GM20000 (cell line): ENCODE measurements at regions not wholly inside any gene's neighbourhood (a gene's known extent, or its start where the extent isn't known, plus 50 kb on each side); places are given as distances from the start of the nearest gene placed in this dataset.

Experiments
- DNase-seq: peaks from one replicate; pipeline ENCODE4 v3.0.0; 2012; ENCODE audit warnings: low spot score
- TF ChIP-seq, protein P1 (sequence below): IDR thresholded peaks from 2 replicates; pipeline ENCODE4 v1.5.1; 2012; ENCODE audit warnings: mild to moderate bottlenecking, control low read depth; ENCODE audit errors: extremely low read depth, missing control alignments

DNA sequence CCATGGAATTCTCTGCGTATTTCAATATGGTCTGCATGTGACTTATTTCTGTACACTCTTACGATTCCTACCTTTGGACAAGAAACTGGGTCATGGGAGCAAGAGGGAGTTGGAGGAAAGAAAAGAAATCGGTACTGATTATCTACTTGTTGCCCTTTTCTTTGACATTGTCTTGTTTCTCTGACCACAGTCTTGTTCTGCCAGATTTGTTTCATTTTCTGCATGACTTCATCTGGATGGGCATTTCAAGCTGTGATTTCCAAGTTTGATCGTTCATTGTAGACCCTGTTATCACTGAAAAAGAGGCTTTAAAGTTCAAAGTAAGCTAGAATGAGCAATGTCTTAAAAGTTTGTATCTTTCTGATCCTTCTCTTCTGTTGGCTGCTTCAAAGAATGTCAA is 2186.3 kb upstream of the CELF4 start:
- no peak for DNase-seq
- TF ChIP-seq, protein P1, sequence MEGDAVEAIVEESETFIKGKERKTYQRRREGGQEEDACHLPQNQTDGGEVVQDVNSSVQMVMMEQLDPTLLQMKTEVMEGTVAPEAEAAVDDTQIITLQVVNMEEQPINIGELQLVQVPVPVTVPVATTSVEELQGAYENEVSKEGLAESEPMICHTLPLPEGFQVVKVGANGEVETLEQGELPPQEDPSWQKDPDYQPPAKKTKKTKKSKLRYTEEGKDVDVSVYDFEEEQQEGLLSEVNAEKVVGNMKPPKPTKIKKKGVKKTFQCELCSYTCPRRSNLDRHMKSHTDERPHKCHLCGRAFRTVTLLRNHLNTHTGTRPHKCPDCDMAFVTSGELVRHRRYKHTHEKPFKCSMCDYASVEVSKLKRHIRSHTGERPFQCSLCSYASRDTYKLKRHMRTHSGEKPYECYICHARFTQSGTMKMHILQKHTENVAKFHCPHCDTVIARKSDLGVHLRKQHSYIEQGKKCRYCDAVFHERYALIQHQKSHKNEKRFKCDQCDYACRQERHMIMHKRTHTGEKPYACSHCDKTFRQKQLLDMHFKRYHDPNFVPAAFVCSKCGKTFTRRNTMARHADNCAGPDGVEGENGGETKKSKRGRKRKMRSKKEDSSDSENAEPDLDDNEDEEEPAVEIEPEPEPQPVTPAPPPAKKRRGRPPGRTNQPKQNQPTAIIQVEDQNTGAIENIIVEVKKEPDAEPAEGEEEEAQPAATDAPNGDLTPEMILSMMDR, result no peak

DNA sequence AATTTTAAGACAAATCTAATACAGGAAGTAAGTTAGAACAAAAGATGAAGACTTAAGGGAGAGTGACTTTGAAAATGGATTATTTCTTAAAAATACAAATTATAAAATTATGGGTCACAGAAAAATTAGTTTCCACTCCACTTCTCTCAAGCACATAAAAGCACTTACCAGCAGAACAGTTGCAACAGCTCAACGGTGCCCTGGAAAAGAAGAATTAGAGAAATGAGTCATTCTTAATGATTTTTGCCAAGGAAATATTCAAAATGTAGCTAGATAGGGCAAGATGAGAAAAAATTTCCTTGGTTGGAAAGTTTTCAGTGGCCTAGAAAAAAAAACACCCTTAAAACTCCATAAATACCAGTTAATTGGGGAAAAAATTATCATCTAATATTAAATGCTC is 2185.6 kb upstream of the CELF4 start:
- no peak for DNase-seq
- TF ChIP-seq, protein P1, result no peak

DNA sequence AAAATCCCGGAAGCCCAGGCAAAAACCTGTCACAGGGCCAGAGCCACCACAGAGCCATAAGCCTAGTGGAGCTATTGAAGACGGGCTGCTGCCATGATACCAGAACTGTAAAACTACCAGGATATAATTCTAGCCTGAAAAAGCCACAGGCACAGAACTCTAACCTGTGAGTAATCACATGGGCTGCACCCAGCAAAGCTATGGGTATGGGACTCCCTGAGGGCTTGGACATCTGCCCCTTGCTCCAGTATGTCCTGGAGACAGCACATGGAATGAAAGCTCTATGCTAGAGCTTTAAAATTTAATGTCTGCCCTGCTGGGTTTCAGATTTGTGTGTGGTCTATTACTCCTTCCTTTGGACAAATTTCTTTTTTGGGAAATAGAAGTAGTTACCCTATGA is 2183.6 kb upstream of the CELF4 start:
- DNase-seq, result no peak
- TF ChIP-seq, protein P1, result no peak

DNA sequence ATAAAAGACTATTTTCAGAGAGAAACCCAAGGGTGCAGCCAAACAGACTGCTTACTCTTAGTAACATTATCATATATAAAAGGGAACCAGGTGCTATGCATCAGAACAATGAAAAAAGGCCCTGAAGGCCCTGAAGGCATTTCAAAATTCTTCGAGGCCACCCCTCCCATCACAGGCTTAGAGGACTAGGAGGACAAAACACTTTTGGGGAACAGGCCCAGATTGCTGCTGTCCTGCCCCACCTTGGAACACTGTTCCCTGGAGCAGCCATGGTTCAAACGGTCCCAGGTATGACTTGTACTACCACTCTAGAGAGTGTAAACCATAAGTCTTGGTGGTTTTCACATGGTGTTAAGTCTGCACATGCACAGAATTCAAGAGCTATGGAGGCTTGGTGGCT is 2183.1 kb upstream of the CELF4 start:
- TF ChIP-seq, protein P1, result no peak
- no peak for DNase-seq

DNA sequence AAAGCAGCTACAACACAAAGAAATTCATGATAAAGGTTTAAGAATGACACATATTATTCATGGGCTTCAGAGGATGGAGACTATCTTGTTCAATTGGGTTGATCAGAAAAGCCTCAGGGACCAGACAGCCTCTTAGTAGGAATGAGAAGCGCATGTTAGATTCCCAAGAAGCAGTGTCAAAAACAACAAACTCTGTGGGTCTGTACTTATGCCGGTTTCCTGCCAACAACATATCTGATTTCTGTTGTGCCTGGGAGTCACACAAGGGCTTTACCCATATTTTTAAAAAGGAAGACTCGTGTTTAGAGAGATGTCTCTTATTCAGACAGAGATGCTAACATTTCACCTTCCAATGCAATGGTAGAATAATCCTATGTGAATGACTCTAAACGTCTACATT is 2180.6 kb upstream of the CELF4 start:
- DNase-seq, result no peak
- TF ChIP-seq, protein P1, result no peak

DNA sequence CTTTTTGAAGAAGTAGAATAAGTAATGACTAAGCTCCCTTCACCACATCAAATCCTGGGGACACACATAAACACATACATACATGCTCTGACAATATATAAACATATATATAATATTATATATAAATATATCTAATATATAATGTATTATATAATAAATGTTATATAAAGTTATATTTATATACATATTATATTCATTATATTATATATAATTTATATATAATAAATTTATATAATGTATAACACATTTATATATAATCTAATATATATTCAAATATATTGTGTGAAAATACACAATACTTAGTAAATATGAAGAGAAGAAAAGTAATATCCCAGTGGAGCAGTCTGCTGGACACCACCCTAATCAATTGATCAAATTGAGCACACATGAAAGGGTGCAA is 2177.9 kb upstream of the CELF4 start:
- TF ChIP-seq, protein P1, result no peak
- DNase-seq, result no peak

DNA sequence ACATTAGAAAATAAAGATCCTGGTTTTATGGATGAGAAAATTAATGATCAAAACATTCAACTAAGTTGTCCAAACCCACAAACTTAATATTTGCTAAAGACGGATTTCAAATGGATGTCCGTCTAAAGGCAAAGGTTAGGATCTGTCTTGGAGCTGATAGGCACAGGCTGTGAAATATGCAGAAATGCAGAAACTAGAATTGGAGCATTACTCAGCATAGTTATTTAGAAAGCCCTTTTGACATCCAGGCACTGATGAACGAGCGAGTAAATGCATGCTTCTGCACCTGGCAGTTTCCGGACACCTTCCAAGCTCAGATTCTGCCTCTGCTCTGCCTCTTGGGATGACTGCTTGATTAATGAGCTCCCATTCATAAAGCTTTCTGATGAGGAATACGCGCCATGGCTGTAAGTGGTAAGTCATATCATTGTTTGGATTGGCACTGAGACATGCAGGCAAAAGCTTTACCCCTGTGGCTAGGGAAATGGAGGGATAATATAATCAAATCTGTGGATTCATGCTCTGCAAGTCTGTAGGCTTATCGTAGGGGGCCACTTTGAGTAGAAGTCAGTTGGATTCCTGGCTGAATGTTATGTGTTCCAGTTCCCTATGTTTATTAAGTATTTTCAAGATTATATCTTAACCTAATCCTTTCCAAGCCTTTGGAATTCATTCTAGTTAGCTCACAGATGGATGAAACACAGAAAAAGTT is 2176.3 kb upstream of the CELF4 start:
- DNase-seq, result no peak
- TF ChIP-seq, protein P1, result no peak
